CMK (cell line): ENCODE measurements at regions not wholly inside any gene's neighbourhood (a gene's known extent, or its start where the extent isn't known, plus 50 kb on each side); places are given as distances from the start of the nearest gene placed in this dataset.

ENCODE experiments used
- DNase-seq: peaks from one replicate; pipeline ENCODE4 v3.0.0-alpha.2; 2010; ENCODE audit warnings: low read depth

GRCh38 chr3:117079997-117080396 is 370.4 kb downstream of the TUSC7 start:
- no peak for DNase-seq

- DNase-seq = no peak
These were observed 371.3 kb downstream of the TUSC7 start for GRCh38 chr3:117080872-117081271.

GRCh38 chr3:117084277-117084676 is 374.7 kb downstream of the TUSC7 start:
- DNase-seq = no peak

- DNase-seq = no peak
These were observed 375.2 kb downstream of the TUSC7 start for GRCh38 chr3:117084739-117085270.

- DNase-seq = no peak
These were observed 382.1 kb downstream of the TUSC7 start for GRCh38 chr3:117091676-117092075.

- DNase-seq = no peak
These were observed 387.0 kb downstream of the TUSC7 start for GRCh38 chr3:117096549-117096948.

- no peak for DNase-seq
These were observed 387.8 kb downstream of the TUSC7 start for GRCh38 chr3:117097351-117097750.

GRCh38 chr3:117101697-117102096 is 392.1 kb downstream of the TUSC7 start:
- DNase-seq = no peak

- DNase-seq = no peak
These were observed 392.8 kb downstream of the TUSC7 start for GRCh38 chr3:117102426-117102825.

- no peak for DNase-seq
These were observed 394.1 kb downstream of the TUSC7 start for GRCh38 chr3:117103675-117104074.

GRCh38 chr3:117104381-117104780 is 394.8 kb downstream of the TUSC7 start:
- DNase-seq = no peak

- no peak for DNase-seq
These were observed 395.2 kb downstream of the TUSC7 start for GRCh38 chr3:117104792-117105191.

GRCh38 chr3:117105686-117106085 is 396.1 kb downstream of the TUSC7 start:
- DNase-seq = no peak

- DNase-seq = no peak
These were observed 396.8 kb downstream of the TUSC7 start for GRCh38 chr3:117106396-117106795.

- DNase-seq = no peak
These were observed 398.4 kb downstream of the TUSC7 start for GRCh38 chr3:117107946-117108345.

GRCh38 chr3:117109178-117109577 is 399.6 kb downstream of the TUSC7 start:
- DNase-seq = no peak

GRCh38 chr3:117114517-117115265 is 405.1 kb downstream of the TUSC7 start:
- DNase-seq = no peak

- DNase-seq = no peak
These were observed 407.8 kb downstream of the TUSC7 start for GRCh38 chr3:117117188-117117936.

- DNase-seq = no peak
These were observed 409.0 kb downstream of the TUSC7 start for GRCh38 chr3:117118604-117119003.

GRCh38 chr3:117120014-117120413 is 410.4 kb downstream of the TUSC7 start:
- no peak for DNase-seq

- DNase-seq = no peak
These were observed 413.0 kb downstream of the TUSC7 start for GRCh38 chr3:117122609-117123008.

GRCh38 chr3:117126460-117126859 is 416.9 kb downstream of the TUSC7 start:
- DNase-seq = no peak

GRCh38 chr3:117126946-117127546 is 417.5 kb downstream of the TUSC7 start:
- DNase-seq = no peak
